ENCODE measurements at regions not wholly inside any gene's neighbourhood (a gene's known extent, or its start where the extent isn't known, plus 50 kb on each side); places are given as distances from the start of the nearest gene placed in this dataset.

GRCh38 chr14:29370024-29370423, 557.6 kb downstream of the PRKD1 start:
- DNase-seq (ENCODE audit: low read depth in 1 of 2, low spot score in 2 of 2) (no peak), FAIRE-seq (no peak)
- Histone ChIP-seq H4K91ac (replicated peaks; ENCODE audit: insufficient read length, low read length) (no peak overlapping the region), H2BK15ac (ENCODE audit: low read length) (no peak overlapping the region), H3K27me3 (replicated peaks in 1 of 4; ENCODE audit: control insufficient read depth in 3 of 4, extremely low read depth in 1 of 4, insufficient read depth in 3 of 4, low read length in 3 of 4) (no peaks in the 10 kb centered on the region), H3K18ac (ENCODE audit: extremely low read depth, low read length) (no peak overlapping the region), H4K5ac (ENCODE audit: insufficient read length, low read depth, low read length) (no peak overlapping the region), H3K4me2 (ENCODE audit: insufficient read depth in 1 of 2, low read depth in 2 of 2, low read length in 2 of 2) (no peak overlapping the region), H3K23me2 (ENCODE audit: low read depth, low read length) (no peaks in the 10 kb centered on the region), H2BK12ac (ENCODE audit: low read depth, low read length) (no peak overlapping the region), H3K14ac (ENCODE audit: insufficient read length) (no peak overlapping the region), H3K4ac (replicated peaks; ENCODE audit: insufficient read length, low read depth, low read length) (no peak overlapping the region), H2BK120ac (replicated peaks; ENCODE audit: low read depth, low read length) (no peak overlapping the region), H3K4me3 (ENCODE audit: extremely low read depth in 1 of 4, insufficient read depth in 2 of 4, low read depth in 3 of 4, low read length in 4 of 4) (no peak overlapping the region), H4K8ac (ENCODE audit: extremely low read depth, insufficient read depth, low read length) (no peak overlapping the region), H3K27ac (ENCODE audit: low read depth, low read length) (no peak overlapping the region), H2AK5ac (ENCODE audit: low read depth, low read length) (no peak overlapping the region), H3K56ac (replicated peaks; ENCODE audit: insufficient read length, low read depth, low read length) (no peak overlapping the region), H3K79me2 (ENCODE audit: control insufficient read depth in 1 of 2, insufficient read depth in 2 of 2, low read length in 2 of 2) (no peaks in the 10 kb centered on the region), H4K20me1 (replicated peaks in 1 of 2; ENCODE audit: control insufficient read depth in 1 of 2, insufficient read depth in 2 of 2, low read length in 2 of 2) (no peaks in the 10 kb centered on the region), H2BK5ac (ENCODE audit: low read depth, low read length) (no peak overlapping the region), H3K9ac (replicated peaks in 1 of 4; ENCODE audit: extremely low read depth in 1 of 4, low read depth in 3 of 4, low read length in 3 of 4) (no peak overlapping the region), H3K4me1 (replicated peaks in 1 of 4; ENCODE audit: control insufficient read depth in 3 of 4, insufficient read depth in 4 of 4, low read length in 3 of 4) (no peaks in the 10 kb centered on the region), H2AFZ (ENCODE audit: low read length) (no peak overlapping the region), H2BK20ac (ENCODE audit: low read length) (no peak overlapping the region), H3K9me3 (ENCODE audit: insufficient read depth in 2 of 2, low read depth in 1 of 2, low read length in 1 of 2) (no peaks in the 10 kb centered on the region), H3K79me1 (ENCODE audit: low read depth, low read length) (no peaks in the 10 kb centered on the region), H3K23ac (ENCODE audit: insufficient read length) (no peak overlapping the region), H3K36me3 (ENCODE audit: control insufficient read depth in 2 of 4, insufficient read depth in 4 of 4, low read length in 3 of 4) (no peaks in the 10 kb centered on the region)
- CTCF ChIA-PET (ENCODE audit: partially characterized antibody), result interaction anchor here (1.1 kb wide), 1 partner anchor 9 kb away, joined by 3 read pairs; no protein-coding TSS in a partner anchor
- 96% methylated on average over 2 of the region's 2 CpGs; no CpG with 5 or more reads in 1 of the 2 experiments for WGBS, 2 experiments (ENCODE audit: extremely low coverage in 1 of 2, insufficient coverage in 1 of 2, insufficient read length in 1 of 2, insufficient replicate concordance in 2 of 2, low coverage in 1 of 2, low lambda C conversion rate in 2 of 2, missing lambda C conversion rate in 1 of 2)
- TF ChIP-seq ATF2 (IDR thresholded peaks at IDR 0.05; ENCODE audit: low read length) (no peak), CHD2 (IDR thresholded peaks at IDR 0.05; ENCODE audit: low read length) (no peak), SAP30 (IDR thresholded peaks at IDR 0.05; ENCODE audit: insufficient read depth, insufficient replicate concordance, low read length) (no peak), JUND (IDR thresholded peaks at IDR 0.05; ENCODE audit: low read length) (no peak), POU5F1 (IDR thresholded peaks at IDR 0.05; ENCODE audit: low read depth, low read length) (no peak)
- POLR2A ChIA-PET (ENCODE audit: partially characterized antibody), result no interaction called here
